H9 (cell line): ENCODE measurements at regions not wholly inside any gene's neighbourhood (a gene's known extent, or its start where the extent isn't known, plus 50 kb on each side); places are given as distances from the start of the nearest gene placed in this dataset.

ENCODE experiments used
- DNase-seq: peaks from one replicate; pipeline ENCODE4 v3.0.0-alpha.2; 2017
- H2AFZ ChIP-seq: one replicate; pipeline ENCODE4 v1.6.1; 2013; ENCODE audit warnings: mild to moderate bottlenecking, low read length, control low read depth, moderate library complexity
- H2AK5ac ChIP-seq: 2 replicates; pipeline ENCODE4 v1.6.1; 2013; ENCODE audit warnings: low read length, control low read depth, mixed read lengths; ENCODE audit not compliant: insufficient read length
- H2BK120ac ChIP-seq: one replicate; pipeline ENCODE4 v1.6.1; 2013; ENCODE audit warnings: low read depth, mild to moderate bottlenecking, low read length, control low read depth, inconsistent platforms; ENCODE audit not compliant: poor library complexity, severe bottlenecking
- H2BK12ac ChIP-seq: 2 replicates; pipeline ENCODE4 v1.6.1; 2013; ENCODE audit warnings: low read length, control low read depth, mixed read lengths, low read depth; ENCODE audit not compliant: insufficient read length
- H2BK15ac ChIP-seq: 2 replicates; pipeline ENCODE4 v1.6.1; 2013; ENCODE audit warnings: low read depth, low read length, control low read depth
- H2BK20ac ChIP-seq: one replicate; pipeline ENCODE4 v1.6.1; 2013; ENCODE audit warnings: low read depth, mild to moderate bottlenecking, low read length, control low read depth, inconsistent platforms; ENCODE audit not compliant: poor library complexity, severe bottlenecking
- H2BK5ac ChIP-seq: 2 replicates; pipeline ENCODE4 v1.6.1; 2013; ENCODE audit warnings: low read length, control low read depth, mixed read lengths; ENCODE audit not compliant: insufficient read length
- H3K14ac ChIP-seq: 2 replicates; pipeline ENCODE4 v1.6.1; 2013; ENCODE audit warnings: low read length, control low read depth; ENCODE audit not compliant: insufficient read depth
- H3K18ac ChIP-seq: 2 replicates; pipeline ENCODE4 v1.6.1; 2013; ENCODE audit warnings: low read depth, mild to moderate bottlenecking, mixed read lengths, low read length, control low read depth; ENCODE audit not compliant: insufficient read length
- H3K23ac ChIP-seq: 2 replicates; pipeline ENCODE4 v1.6.1; 2013; ENCODE audit warnings: low read length, control low read depth, mixed read lengths, low read depth; ENCODE audit not compliant: insufficient read length
- H3K23me2 ChIP-seq: 2 replicates; pipeline ENCODE4 v1.6.1; 2013; ENCODE audit warnings: low read depth, mild to moderate bottlenecking, mixed read lengths, low read length, control low read depth; ENCODE audit not compliant: insufficient read length, poor library complexity, severe bottlenecking
- H3K27ac ChIP-seq: 2 replicates; pipeline ENCODE4 v1.5.1; 2013; ENCODE audit warnings: low read length, control low read depth, mixed read lengths, low read depth; ENCODE audit not compliant: insufficient read length
- H3K27me3 ChIP-seq: 2 replicates; pipeline ENCODE4 v1.6.1; 2013; ENCODE audit warnings: low read length, control low read depth, inconsistent platforms; ENCODE audit not compliant: insufficient read depth
- H3K4ac ChIP-seq: 2 replicates; pipeline ENCODE4 v1.6.1; 2013; ENCODE audit warnings: low read depth, mild to moderate bottlenecking, control low read depth, inconsistent platforms, low read length, moderate library complexity
- H3K4me1 ChIP-seq: 2 replicates; pipeline ENCODE4 v1.6.1; 2013; ENCODE audit warnings: low read length, control low read depth, inconsistent platforms; ENCODE audit not compliant: insufficient read depth
- H3K4me2 ChIP-seq: 2 replicates; pipeline ENCODE4 v1.6.1; 2013; ENCODE audit warnings: low read length, control low read depth, mixed read lengths; ENCODE audit not compliant: insufficient read length, insufficient read depth
- H3K56ac ChIP-seq: 2 replicates; pipeline ENCODE4 v1.6.1; 2013; ENCODE audit warnings: low read depth, mild to moderate bottlenecking, mixed read lengths, low read length, control low read depth; ENCODE audit not compliant: insufficient read length
- H3K79me1 ChIP-seq: 2 replicates; pipeline ENCODE4 v1.6.1; 2013; ENCODE audit warnings: low read depth, mild to moderate bottlenecking, moderate library complexity, low read length, control low read depth, inconsistent platforms; ENCODE audit not compliant: insufficient read depth, poor library complexity, severe bottlenecking
- H3K79me2 ChIP-seq: 2 replicates; pipeline ENCODE4 v1.6.1; 2013; ENCODE audit warnings: low read length, control low read depth, inconsistent platforms; ENCODE audit not compliant: insufficient read depth
- H3K9ac ChIP-seq: 2 replicates; pipeline ENCODE4 v1.6.1; 2013; ENCODE audit warnings: low read length, control low read depth, mixed read lengths; ENCODE audit not compliant: insufficient read length; ENCODE audit errors: extremely low read depth
- H3K9me3 ChIP-seq: one replicate; pipeline ENCODE4 v1.6.1; 2013; ENCODE audit warnings: low read depth, low read length, inconsistent platforms; ENCODE audit not compliant: control insufficient read depth
- H3T11ph ChIP-seq: one replicate; pipeline ENCODE4 v1.6.1; 2013; ENCODE audit warnings: mild to moderate bottlenecking, low read length, control low read depth, inconsistent platforms
- H4K20me1 ChIP-seq: one replicate; pipeline ENCODE4 v1.6.1; 2013; ENCODE audit not compliant: control insufficient read depth, insufficient read length, insufficient read depth
- H4K5ac ChIP-seq: 2 replicates; pipeline ENCODE4 v1.6.1; 2013; ENCODE audit warnings: low read depth, mild to moderate bottlenecking, mixed read lengths, low read length, control low read depth; ENCODE audit not compliant: insufficient read length
- H4K8ac ChIP-seq: replicated peaks from 2 replicates; pipeline ENCODE4 v1.6.1; 2013; ENCODE audit warnings: low read length, control low read depth, mixed read lengths, low read depth; ENCODE audit not compliant: insufficient read length
- H4K91ac ChIP-seq: 2 replicates; pipeline ENCODE4 v1.6.1; 2013; ENCODE audit warnings: low read depth, mild to moderate bottlenecking, moderate library complexity, mixed read lengths, low read length, control low read depth; ENCODE audit not compliant: insufficient read length
- H3K27ac Mint-ChIP-seq, 3 experiments: 2 replicates in 2 of 3; 3 replicates in 1 of 3; pipeline ENCODE4 v1.8.0; 2020 to 2021; ENCODE audit warnings: mixed read lengths in 3 of 3, mild to moderate bottlenecking in 1 of 3, moderate library complexity in 1 of 3
- H3K27me3 Mint-ChIP-seq: 2 replicates; pipeline ENCODE4 v1.8.0; 2021; ENCODE audit warnings: low read depth, mild to moderate bottlenecking, moderate library complexity, mixed read lengths
- H3K36me3 Mint-ChIP-seq, 3 experiments: 2 replicates in 2 of 3; 3 replicates in 1 of 3; pipeline ENCODE4 v1.8.0; 2020 to 2021; ENCODE audit warnings: low read depth in 3 of 3, mixed read lengths in 3 of 3; ENCODE audit not compliant: insufficient read depth in 1 of 3
- H3K4me1 Mint-ChIP-seq, 2 experiments: 2 replicates each; pipeline ENCODE4 v1.8.0; 2020; ENCODE audit warnings: mixed read lengths in 2 of 2
- H3K4me3 Mint-ChIP-seq, 2 experiments: 2 replicates in 1 of 2; 3 replicates in 1 of 2; pipeline ENCODE4 v1.8.0; 2020 to 2021; ENCODE audit warnings: mild to moderate bottlenecking in 2 of 2, mixed read lengths in 2 of 2, moderate library complexity in 1 of 2
- H3K9me3 Mint-ChIP-seq, 2 experiments: 2 replicates in 1 of 2; 3 replicates in 1 of 2; pipeline ENCODE4 v1.8.0; 2020; ENCODE audit warnings: mild to moderate bottlenecking in 2 of 2, mixed read lengths in 2 of 2, moderate library complexity in 1 of 2
- WGBS: extraction: QIAGEN DNeasy Blood & Tissue Kit; methylation state at CpG from one replicate; pipeline ENCODE4 v1.1.7; 2013; ENCODE audit warnings: missing lambda C conversion rate, low lambda C conversion rate, mixed read lengths; ENCODE audit not compliant: insufficient read length; ENCODE audit errors: extremely low coverage; 5-methylcytosine and 5-hydroxymethylcytosine counted together
- TF ChIP-seq, protein P1 (sequence below): fragments of 200-600 bp; sonication (generic); conservative IDR thresholded peaks from 3 replicates; pipeline ENCODE4 v1.8.0; 2021; ENCODE audit warnings: antibody characterized with exemption, mild to moderate bottlenecking

DNA sequence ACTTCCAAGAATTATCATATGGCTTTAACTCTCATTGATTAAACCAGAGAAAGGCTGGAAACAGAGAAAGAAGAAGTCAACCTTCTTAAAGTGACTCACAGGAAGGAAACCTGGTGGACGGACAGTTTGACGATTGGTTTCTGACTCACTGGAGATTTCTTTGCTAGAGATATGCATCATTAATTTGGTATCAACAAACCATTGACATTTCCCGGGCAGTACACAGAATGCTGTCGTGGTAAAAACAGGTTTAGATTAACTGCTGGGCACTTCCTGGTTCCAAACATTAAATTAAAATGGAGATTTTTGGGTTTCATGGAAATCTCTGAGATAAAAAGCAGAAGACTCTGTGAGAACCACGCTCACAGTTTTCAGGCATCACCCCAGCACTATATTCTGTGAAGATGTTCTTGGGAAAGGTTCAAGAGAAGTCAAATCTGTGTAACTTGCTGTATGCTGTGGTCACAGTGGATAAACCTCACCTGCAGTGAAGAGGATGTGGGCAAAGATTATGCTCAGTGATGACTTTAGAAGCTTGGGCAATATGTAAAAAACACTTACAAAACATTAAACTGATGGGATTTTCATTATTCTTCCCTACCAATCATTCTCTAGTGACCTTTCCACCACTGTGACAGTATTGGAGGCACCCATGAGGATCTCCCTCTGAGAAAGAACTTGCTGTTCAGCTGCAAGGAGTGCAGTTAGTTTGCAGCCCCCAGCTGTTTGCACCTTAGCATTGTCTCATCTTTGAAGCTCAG, 61.1 kb upstream of the CD44 start:
- Histone ChIP-seq H2BK15ac (no peak overlapping the region), H3K4me1 (no peaks in the 10 kb centered on the region), H3K4ac (no peak overlapping the region), H2BK20ac (no peak overlapping the region), H3K18ac (no peak overlapping the region), H3K27me3 (no peaks in the 10 kb centered on the region), H2AFZ (no peak overlapping the region), H3K9ac (no peak overlapping the region), H3K27ac (no peak overlapping the region), H4K20me1 (no peaks in the 10 kb centered on the region), H3K9me3 (no peaks in the 10 kb centered on the region), H3K79me2 (no peaks in the 10 kb centered on the region), H4K5ac (no peak overlapping the region), H3K23me2 (no peaks in the 10 kb centered on the region), H3K79me1 (no peaks in the 10 kb centered on the region), H3K56ac (no peak overlapping the region), H3K23ac (no peak overlapping the region), H4K8ac (no peak overlapping the region), H2BK5ac (no peak overlapping the region), H3T11ph (no peak overlapping the region), H2BK120ac (no peak overlapping the region), H3K14ac (no peak overlapping the region), H2BK12ac (no peak overlapping the region), H2AK5ac (no peak overlapping the region), H3K4me2 (no peak overlapping the region), H4K91ac (no peak overlapping the region)
- Mint-ChIP-seq H3K4me1 (peaks cover 3 to 6% of the 10 kb centered on the region in 2 experiments; a peak in 1 of 4 replicates), H3K27me3 (no peaks in the 10 kb centered on the region; the same call in 1 of the 2 replicates), H3K36me3 (no peaks in the 10 kb centered on the region), H3K9me3 (peaks cover 0 to 2% of the 10 kb centered on the region in 2 experiments; a peak in 3 of 5 replicates), H3K27ac (no peak overlapping the region), H3K4me3 (no peak overlapping the region)
- TF ChIP-seq, protein P1, sequence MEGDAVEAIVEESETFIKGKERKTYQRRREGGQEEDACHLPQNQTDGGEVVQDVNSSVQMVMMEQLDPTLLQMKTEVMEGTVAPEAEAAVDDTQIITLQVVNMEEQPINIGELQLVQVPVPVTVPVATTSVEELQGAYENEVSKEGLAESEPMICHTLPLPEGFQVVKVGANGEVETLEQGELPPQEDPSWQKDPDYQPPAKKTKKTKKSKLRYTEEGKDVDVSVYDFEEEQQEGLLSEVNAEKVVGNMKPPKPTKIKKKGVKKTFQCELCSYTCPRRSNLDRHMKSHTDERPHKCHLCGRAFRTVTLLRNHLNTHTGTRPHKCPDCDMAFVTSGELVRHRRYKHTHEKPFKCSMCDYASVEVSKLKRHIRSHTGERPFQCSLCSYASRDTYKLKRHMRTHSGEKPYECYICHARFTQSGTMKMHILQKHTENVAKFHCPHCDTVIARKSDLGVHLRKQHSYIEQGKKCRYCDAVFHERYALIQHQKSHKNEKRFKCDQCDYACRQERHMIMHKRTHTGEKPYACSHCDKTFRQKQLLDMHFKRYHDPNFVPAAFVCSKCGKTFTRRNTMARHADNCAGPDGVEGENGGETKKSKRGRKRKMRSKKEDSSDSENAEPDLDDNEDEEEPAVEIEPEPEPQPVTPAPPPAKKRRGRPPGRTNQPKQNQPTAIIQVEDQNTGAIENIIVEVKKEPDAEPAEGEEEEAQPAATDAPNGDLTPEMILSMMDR = no peak
- WGBS = no CpG with 5 or more reads among the region's 5 CpGs
- no peak for DNase-seq
